HepG2 (cell line): ENCODE measurements at regions not wholly inside any gene's neighbourhood (a gene's known extent, or its start where the extent isn't known, plus 50 kb on each side); places are given as distances from the start of the nearest gene placed in this dataset.

Experiments
- ATAC-seq: fragments of 200-7000 bp; cut with Tn5 transposase; 3 replicates; pipeline ENCODE4 v1.9.1; 2020; ENCODE audit warnings: mild to moderate bottlenecking, moderate library complexity
- BruUV-seq: library from RNA; stranded (reverse); fragments of 400-500 nt; replicated peaks from 2 replicates; lab custom pipeline; 2021; lab: Mats Ljungman, UMichigan
- CTCF ChIA-PET: fragments of 300-600 bp; formaldehyde crosslinking; extraction: SDS; loops from one replicate; lab custom pipeline; 2021; ENCODE audit warnings: low total read pairs, inconsistent platforms, low intra/inter-chr PET ratio; lab: Yijun Ruan, JAX
- POLR2A ChIA-PET: fragments of 350-600 bp; sonication (Branson Sonifier 250); formaldehyde crosslinking; loops from one replicate; lab custom pipeline; 2020; ENCODE audit warnings: antibody characterized with exemption, inconsistent platforms; lab: Yijun Ruan, JAX
- DNase-seq: peaks from one replicate; pipeline ENCODE4 v3.0.0-alpha.2; 2015; ENCODE audit warnings: low spot score
- FAIRE-seq: peaks from 3 replicates; lab custom pipeline; 2011; peaks lifted over from hg19 to GRCh38; lab: Jason Lieb, UNC
- H2AFZ ChIP-seq: one replicate; pipeline ENCODE4 v1.6.1; 2011; ENCODE audit warnings: low read length, inconsistent platforms
- H3K27ac ChIP-seq: fragments of 300-600 bp; 3 replicates; pipeline ENCODE4 v1.8.0; 2011; ENCODE audit warnings: mixed run types, mild to moderate bottlenecking, mixed read lengths, low read length, inconsistent platforms; ENCODE audit not compliant: insufficient read depth; ENCODE audit errors: extremely low read length
- H3K27me3 ChIP-seq, 2 experiments: fragments of 200-600 bp in 1 of 2; 2 replicates in 1 of 2; 3 replicates in 1 of 2; pipeline versions ENCODE4 v1.6.0 to v1.8.0; 2011; ENCODE audit warnings: low read length in 2 of 2, mild to moderate bottlenecking in 2 of 2, moderate library complexity in 2 of 2, inconsistent platforms in 1 of 2; ENCODE audit not compliant: insufficient read depth in 2 of 2, control insufficient read depth in 1 of 2
- H3K36me3 ChIP-seq, 2 experiments: fragments of 200-600 bp in 1 of 2; replicated peaks in 1 of 2; 2 replicates in 1 of 2; 3 replicates in 1 of 2; pipeline versions ENCODE4 v1.5.1 to v1.8.0; 2011; ENCODE audit warnings: low read length in 2 of 2, inconsistent platforms in 1 of 2; ENCODE audit not compliant: insufficient read depth in 2 of 2, control insufficient read depth in 1 of 2
- H3K4me1 ChIP-seq: 2 replicates; pipeline ENCODE4 v1.5.1; 2012; ENCODE audit warnings: low read length, inconsistent platforms; ENCODE audit not compliant: insufficient read depth
- H3K4me2 ChIP-seq: 2 replicates; pipeline ENCODE4 v1.6.0; 2011; ENCODE audit warnings: low read depth, low read length, inconsistent platforms
- H3K4me3 ChIP-seq, 3 experiments: fragments of 200-600 bp in 1 of 3; sonication (generic), shearing (Covaris generic) in 1 of 3; replicated peaks in 1 of 3; 2 replicates each; pipeline ENCODE4 v1.5.1; 2011 to 2016; ENCODE audit warnings: low read length in 3 of 3, inconsistent platforms in 2 of 3, low read depth in 2 of 3, mild to moderate bottlenecking in 2 of 3, control low read depth in 1 of 3, mixed read lengths in 1 of 3; ENCODE audit not compliant: insufficient read depth in 1 of 3
- H3K79me2 ChIP-seq: one replicate; pipeline ENCODE4 v1.6.1; 2011; ENCODE audit warnings: low read length, inconsistent platforms; ENCODE audit not compliant: insufficient read depth
- H3K9ac ChIP-seq: 2 replicates; pipeline ENCODE4 v1.6.0; 2011; ENCODE audit warnings: mild to moderate bottlenecking, low read depth, low read length, inconsistent platforms; ENCODE audit not compliant: insufficient read depth
- H3K9me3 ChIP-seq: 2 replicates; pipeline ENCODE4 v1.5.1; 2012; ENCODE audit warnings: mild to moderate bottlenecking, low read length
- H4K20me1 ChIP-seq: 2 replicates; pipeline ENCODE4 v1.6.0; 2011; ENCODE audit warnings: inconsistent platforms, mild to moderate bottlenecking, low read length, moderate library complexity; ENCODE audit not compliant: insufficient read depth
- CHD4 ChIP-seq: fragments of 200-600 bp; sonication (generic); IDR thresholded peaks from 2 replicates; pipeline ENCODE4 v1.7.0; 2017; ENCODE audit warnings: mild to moderate bottlenecking, low read length, borderline replicate concordance
- HDAC1 ChIP-seq: sonication (generic); formaldehyde crosslinking; IDR thresholded peaks from 2 replicates; pipeline ENCODE4 v1.5.1; 2020; ENCODE audit warnings: mild to moderate bottlenecking, missing genetic modification reagents
- HMG20B ChIP-seq: conservative IDR thresholded peaks from 2 replicates; pipeline ENCODE4 v1.6.1; 2016; ENCODE audit warnings: missing genetic modification reagents, missing compliant biosample characterization
- MEF2D ChIP-seq: sonication (generic); formaldehyde crosslinking; IDR thresholded peaks from 2 replicates; pipeline ENCODE4 v1.5.1; 2020; ENCODE audit warnings: mild to moderate bottlenecking, missing genetic modification reagents
- NR2F1 ChIP-seq, 2 experiments: fragments of 450-650 bp in 1 of 2; formaldehyde crosslinking in 1 of 2; IDR thresholded peaks; 2 replicates each; pipeline versions ENCODE4 v1.5.0 to v1.6.1; 2016 to 2020; ENCODE audit warnings: mild to moderate bottlenecking in 1 of 2, missing compliant biosample characterization in 1 of 2, missing genetic modification reagents in 1 of 2, moderate library complexity in 1 of 2
- PRDM4 ChIP-seq: sonication (generic); formaldehyde crosslinking; IDR thresholded peaks from 2 replicates; pipeline ENCODE4 v1.9.0; 2021; ENCODE audit warnings: missing genetic modification reagents, borderline replicate concordance
- RNF2 ChIP-seq: fragments of 450-650 bp; conservative IDR thresholded peaks from 2 replicates; pipeline ENCODE4 v1.6.1; 2016; ENCODE audit warnings: low read depth
- SALL2 ChIP-seq: sonication (generic); formaldehyde crosslinking; IDR thresholded peaks from 2 replicates; pipeline ENCODE4 v1.8.1; 2023; ENCODE audit warnings: mild to moderate bottlenecking, missing genetic modification reagents, inconsistent platforms
- TEAD2 ChIP-seq: sonication (generic); formaldehyde crosslinking; IDR thresholded peaks from 2 replicates; pipeline ENCODE4 v1.9.0; 2021; ENCODE audit warnings: missing genetic modification reagents
- TEF ChIP-seq: sonication (generic); formaldehyde crosslinking; IDR thresholded peaks from 2 replicates; pipeline ENCODE4 v1.5.0; 2020; ENCODE audit warnings: missing genetic modification reagents
- ZNF326 ChIP-seq: sonication (generic); formaldehyde crosslinking; IDR thresholded peaks from 2 replicates; pipeline ENCODE4 v1.4.0; 2020; ENCODE audit warnings: missing genetic modification reagents, borderline replicate concordance
- ZNF484 ChIP-seq: sonication (generic); formaldehyde crosslinking; IDR thresholded peaks from 2 replicates; pipeline ENCODE4 v1.5.1; 2020; ENCODE audit warnings: mild to moderate bottlenecking, low read depth, missing genetic modification reagents, borderline replicate concordance
- ZNF562 ChIP-seq: sonication (generic); formaldehyde crosslinking; IDR thresholded peaks from 2 replicates; pipeline ENCODE4 v1.8.0; 2022; ENCODE audit warnings: missing genetic modification reagents, borderline replicate concordance
- ZNF703 ChIP-seq: sonication (generic); formaldehyde crosslinking; IDR thresholded peaks from 2 replicates; pipeline ENCODE4 v1.5.1; 2020; ENCODE audit warnings: missing genetic modification reagents, mild to moderate bottlenecking, moderate library complexity, borderline replicate concordance
- ZUFSP ChIP-seq: sonication (generic); formaldehyde crosslinking; IDR thresholded peaks from 2 replicates; pipeline ENCODE4 v1.9.0; 2021; ENCODE audit warnings: missing genetic modification reagents, mild to moderate bottlenecking, borderline replicate concordance
- WGBS: methylation state at CpG from one replicate; pipeline ENCODE4 v1.1.6; 2017; ENCODE audit warnings: low lambda C conversion rate; 5-methylcytosine and 5-hydroxymethylcytosine counted together
- in situ Hi-C: cut with HindIII; loops from 2 replicates; pipeline ENCODE4 v1.10.0; 2017; ENCODE audit warnings: low pct_unique_long_range_greater_than_20kb; ENCODE audit not compliant: extremely low pct_ligation_motif_present
- intact Hi-C: fragments of 100-400 bp; cut with micrococcal nuclease; formaldehyde crosslinking; loops from one replicate; pipeline ENCODE4 v1.10.0; 2022; ENCODE audit not compliant: unreplicated experiment

- Histone ChIP-seq H3K27ac (no peak overlapping the region), H3K79me2 (no peaks in the 10 kb centered on the region), H3K4me1 (peaks cover 72% of the 10 kb centered on the region), H3K4me2 (0 out of 2 replicates have a peak overlapping the region, but pooled peaks have one; percentile 2)
- intact Hi-C loops = no loop called here
- in situ Hi-C loops = no loop called here
- no peak for TF ChIP-seq PRDM4 (CRISPR knock-in tag)
- TF ChIP-seq ZNF484 (CRISPR knock-in tag) = no peak
- TF ChIP-seq HMG20B (CRISPR knock-in tag) = no peak
- no peak for TF ChIP-seq RNF2
- TF ChIP-seq HDAC1 (CRISPR knock-in tag) = no peak
- no peak for TF ChIP-seq ZNF703 (CRISPR knock-in tag)
- no peak for TF ChIP-seq TEAD2
- no peak for TF ChIP-seq ZNF326 (CRISPR knock-in tag)
- TF ChIP-seq CHD4 = no peak
- TF ChIP-seq NR2F1 (CRISPR knock-in tag; IDR thresholded peaks at IDR 0.05) = no peak
- no peak for TF ChIP-seq ZNF562 (CRISPR knock-in tag)
- no peak for TF ChIP-seq TEF (CRISPR knock-in tag)
- no peak for TF ChIP-seq ZUFSP (CRISPR knock-in tag)
- TF ChIP-seq MEF2D = no peak
- no peak for TF ChIP-seq SALL2 (CRISPR knock-in tag)
- TF ChIP-seq, all 625 proteins: peak for 0
- Histone ChIP-seq H3K36me3 (no peaks in the 10 kb centered on the region), H4K20me1 (no peaks in the 10 kb centered on the region), H3K9ac (no peak overlapping the region), H3K27me3 (no peaks in the 10 kb centered on the region), H3K9me3 (no peaks in the 10 kb centered on the region), H3K4me3 (no peak overlapping the region), H2AFZ (no peak overlapping the region)
- ATAC-seq (peak; percentile 52; the same call in 2 of the 3 replicates), FAIRE-seq (no peak), DNase-seq (no peak)
- 68% methylated on average over 2 of the region's 2 CpGs for WGBS
- no TSS peak for BruUV-seq
- POLR2A ChIA-PET = interaction anchor here (0.6 kb wide), 1 partner anchor 20 kb away, joined by 3 read pairs; no protein-coding TSS in a partner anchor
- CTCF ChIA-PET = no interaction called here
Observed at GRCh38 chr18:57975805-57976204, 68.2 kb upstream of the NEDD4L start.
